Neural progenitor cell (in vitro differentiated cells): ENCODE measurements at regions not wholly inside any gene's neighbourhood (a gene's known extent, or its start where the extent isn't known, plus 50 kb on each side); places are given as distances from the start of the nearest gene placed in this dataset.

Experiments used
- DNase-seq: peaks from one replicate; pipeline ENCODE4 v3.0.0-alpha.2; 2016; ENCODE audit warnings: low spot score
- H2AFZ ChIP-seq: fragments of 200-600 bp; sonication (generic); replicated peaks from 2 replicates; pipeline ENCODE4 v1.6.1; 2016; ENCODE audit warnings: antibody characterized with exemption
- H3F3A ChIP-seq: fragments of 200-600 bp; sonication (generic); 2 replicates; pipeline ENCODE4 v1.6.1; 2016; ENCODE audit warnings: antibody characterized with exemption, low read depth
- H3K27ac ChIP-seq: fragments of 200-600 bp; sonication (generic); 2 replicates; pipeline ENCODE4 v1.5.1; 2016; ENCODE audit warnings: mild to moderate bottlenecking
- H3K27me3 ChIP-seq: fragments of 200-600 bp; sonication (generic); 2 replicates; pipeline ENCODE4 v1.6.1; 2016; ENCODE audit warnings: mild to moderate bottlenecking, moderate library complexity
- H3K36me3 ChIP-seq: fragments of 200-600 bp; sonication (generic); 2 replicates; pipeline ENCODE4 v1.5.1; 2016
- H3K4me1 ChIP-seq: fragments of 200-600 bp; sonication (generic); 2 replicates; pipeline ENCODE4 v1.6.1; 2016; ENCODE audit warnings: mixed run types
- H3K4me2 ChIP-seq: fragments of 200-600 bp; sonication (generic); 2 replicates; pipeline ENCODE4 v1.6.1; 2016
- H3K4me3 ChIP-seq: fragments of 200-600 bp; sonication (generic); 2 replicates; pipeline ENCODE4 v1.5.1; 2016
- H3K79me2 ChIP-seq: fragments of 200-600 bp; sonication (generic); 2 replicates; pipeline ENCODE4 v1.6.1; 2016; ENCODE audit warnings: low read depth
- H3K9ac ChIP-seq: fragments of 200-600 bp; sonication (generic); 2 replicates; pipeline ENCODE4 v1.6.1; 2016
- H3K9me3 ChIP-seq: fragments of 200-600 bp; sonication (generic); 2 replicates; pipeline ENCODE4 v1.5.1; 2016; ENCODE audit warnings: low read depth
- H4K20me1 ChIP-seq: fragments of 200-600 bp; sonication (generic); 2 replicates; pipeline ENCODE4 v1.6.1; 2016; ENCODE audit warnings: low read depth
- H3K27ac Mint-ChIP-seq: 3 replicates; pipeline ENCODE4 v1.8.0; 2021; ENCODE audit warnings: mixed read lengths
- H3K27me3 Mint-ChIP-seq: 2 replicates; pipeline ENCODE4 v1.8.0; 2022; ENCODE audit warnings: low read depth, mild to moderate bottlenecking, inconsistent platforms, moderate library complexity, mixed read lengths; ENCODE audit not compliant: insufficient read depth
- H3K36me3 Mint-ChIP-seq: 3 replicates; pipeline ENCODE4 v1.8.0; 2021; ENCODE audit warnings: mixed read lengths
- H3K4me1 Mint-ChIP-seq: 3 replicates; pipeline ENCODE4 v1.8.0; 2021; ENCODE audit warnings: mixed read lengths
- H3K4me3 Mint-ChIP-seq: 3 replicates; pipeline ENCODE4 v1.8.0; 2021; ENCODE audit warnings: mild to moderate bottlenecking, moderate library complexity, mixed read lengths
- H3K9me3 Mint-ChIP-seq: 3 replicates; pipeline ENCODE4 v1.8.0; 2020; ENCODE audit warnings: mixed read lengths
- CTCF ChIP-seq: fragments of 200-600 bp; sonication (generic); IDR thresholded peaks from 2 replicates; pipeline ENCODE4 v1.5.1; 2017; ENCODE audit warnings: antibody characterized with exemption, mild to moderate bottlenecking
- EZH2 ChIP-seq: fragments of 200-600 bp; sonication (generic); IDR thresholded peaks from 2 replicates; pipeline ENCODE4 v1.6.1; 2017; ENCODE audit warnings: antibody characterized with exemption, mild to moderate bottlenecking, moderate library complexity
- EZH2phosphoT487 ChIP-seq: fragments of 200-600 bp; sonication (generic); IDR thresholded peaks from 2 replicates; pipeline ENCODE4 v1.6.1; 2017; ENCODE audit warnings: antibody characterized with exemption

- no peak overlapping the region for H2AFZ ChIP-seq
- no peak overlapping the region for H3K27ac Mint-ChIP-seq
- H3K4me3 ChIP-seq, result no peak overlapping the region
- no peaks in the 10 kb centered on the region for H3K4me1 Mint-ChIP-seq
- H3K4me3 Mint-ChIP-seq, result no peak overlapping the region
- no peaks in the 10 kb centered on the region for H3K27me3 ChIP-seq
- no peaks in the 10 kb centered on the region for H3F3A ChIP-seq
- no peak overlapping the region for H3K27ac ChIP-seq
- no peaks in the 10 kb centered on the region for H3K36me3 ChIP-seq
- no peak overlapping the region for H3K9ac ChIP-seq
- H3K4me1 ChIP-seq, result no peaks in the 10 kb centered on the region
- no peaks in the 10 kb centered on the region for H3K9me3 Mint-ChIP-seq
- TF ChIP-seq CTCF, result no peak
- no peak for TF ChIP-seq EZH2phosphoT487
- TF ChIP-seq EZH2, result no peak
- no peaks in the 10 kb centered on the region for H3K9me3 ChIP-seq
- no peaks in the 10 kb centered on the region for H4K20me1 ChIP-seq
- no peak for DNase-seq
- H3K4me2 ChIP-seq, result no peak overlapping the region
- no peaks in the 10 kb centered on the region for H3K36me3 Mint-ChIP-seq
- no peaks in the 10 kb centered on the region for H3K79me2 ChIP-seq
- H3K27me3 Mint-ChIP-seq, result peaks cover 8% of the 10 kb centered on the region
Observed at GRCh38 chr6:4587171-4587570, 189.0 kb upstream of the CDYL start.

GRCh38 chr6:4586469-4586859 lies 189.7 kb upstream of the CDYL start:
- Mint-ChIP-seq H3K4me3 (no peak overlapping the region), H3K27ac (no peak overlapping the region), H3K36me3 (no peaks in the 10 kb centered on the region), H3K27me3 (peaks cover 8% of the 10 kb centered on the region), H3K9me3 (peaks cover 2% of the 10 kb centered on the region), H3K4me1 (no peaks in the 10 kb centered on the region)
- H4K20me1 ChIP-seq, result no peaks in the 10 kb centered on the region
- H3K4me1 ChIP-seq, result no peaks in the 10 kb centered on the region
- no peak overlapping the region for H3K4me3 ChIP-seq
- no peak overlapping the region for H3K9ac ChIP-seq
- no peaks in the 10 kb centered on the region for H3K36me3 ChIP-seq
- no peaks in the 10 kb centered on the region for H3K27me3 ChIP-seq
- DNase-seq, result no peak
- H3K79me2 ChIP-seq, result no peaks in the 10 kb centered on the region
- no peaks in the 10 kb centered on the region for H3F3A ChIP-seq
- no peak for TF ChIP-seq EZH2phosphoT487
- no peak for TF ChIP-seq EZH2
- TF ChIP-seq CTCF, result no peak
- no peak overlapping the region for H3K4me2 ChIP-seq
- no peak overlapping the region for H2AFZ ChIP-seq
- H3K27ac ChIP-seq, result no peak overlapping the region
- no peaks in the 10 kb centered on the region for H3K9me3 ChIP-seq

GRCh38 chr6:4585682-4586468 lies 190.3 kb upstream of the CDYL start:
- Mint-ChIP-seq H3K36me3 (no peaks in the 10 kb centered on the region), H3K27ac (no peak overlapping the region), H3K4me3 (no peak overlapping the region), H3K9me3 (peaks cover 4% of the 10 kb centered on the region), H3K4me1 (no peaks in the 10 kb centered on the region), H3K27me3 (peaks cover 8% of the 10 kb centered on the region)
- no peak overlapping the region for H2AFZ ChIP-seq
- no peaks in the 10 kb centered on the region for H3F3A ChIP-seq
- no peak overlapping the region for H3K9ac ChIP-seq
- H3K9me3 ChIP-seq, result no peaks in the 10 kb centered on the region
- H3K27ac ChIP-seq, result no peak overlapping the region
- TF ChIP-seq CTCF, result no peak
- no peak for TF ChIP-seq EZH2phosphoT487
- TF ChIP-seq EZH2, result no peak
- no peaks in the 10 kb centered on the region for H3K36me3 ChIP-seq
- no peak for DNase-seq
- no peaks in the 10 kb centered on the region for H4K20me1 ChIP-seq
- no peaks in the 10 kb centered on the region for H3K4me1 ChIP-seq
- H3K79me2 ChIP-seq, result no peaks in the 10 kb centered on the region
- H3K27me3 ChIP-seq, result no peaks in the 10 kb centered on the region
- H3K4me3 ChIP-seq, result no peak overlapping the region
- H3K4me2 ChIP-seq, result no peak overlapping the region
